HepG2 (cell line): ENCODE measurements at regions not wholly inside any gene's neighbourhood (a gene's known extent, or its start where the extent isn't known, plus 50 kb on each side); places are given as distances from the start of the nearest gene placed in this dataset.

Experiments used
- ATAC-seq: fragments of 200-7000 bp; cut with Tn5 transposase; 3 replicates; pipeline ENCODE4 v1.9.1; 2020; ENCODE audit warnings: mild to moderate bottlenecking, moderate library complexity
- BruUV-seq: library from RNA; stranded (reverse); fragments of 400-500 nt; replicated peaks from 2 replicates; lab custom pipeline; 2021; lab: Mats Ljungman, UMichigan
- CTCF ChIA-PET: fragments of 300-600 bp; formaldehyde crosslinking; extraction: SDS; loops from one replicate; lab custom pipeline; 2021; ENCODE audit warnings: low total read pairs, inconsistent platforms, low intra/inter-chr PET ratio; lab: Yijun Ruan, JAX
- POLR2A ChIA-PET: fragments of 350-600 bp; sonication (Branson Sonifier 250); formaldehyde crosslinking; loops from one replicate; lab custom pipeline; 2020; ENCODE audit warnings: antibody characterized with exemption, inconsistent platforms; lab: Yijun Ruan, JAX
- DNase-seq: peaks from one replicate; pipeline ENCODE4 v3.0.0-alpha.2; 2015; ENCODE audit warnings: low spot score
- FAIRE-seq: peaks from 3 replicates; lab custom pipeline; 2011; peaks lifted over from hg19 to GRCh38; lab: Jason Lieb, UNC
- H2AFZ ChIP-seq: one replicate; pipeline ENCODE4 v1.6.1; 2011; ENCODE audit warnings: low read length, inconsistent platforms
- H3K27ac ChIP-seq: fragments of 300-600 bp; 3 replicates; pipeline ENCODE4 v1.8.0; 2011; ENCODE audit warnings: mixed run types, mild to moderate bottlenecking, mixed read lengths, low read length, inconsistent platforms; ENCODE audit not compliant: insufficient read depth; ENCODE audit errors: extremely low read length
- H3K27me3 ChIP-seq, 2 experiments: fragments of 200-600 bp in 1 of 2; 2 replicates in 1 of 2; 3 replicates in 1 of 2; pipeline versions ENCODE4 v1.6.0 to v1.8.0; 2011; ENCODE audit warnings: low read length in 2 of 2, mild to moderate bottlenecking in 2 of 2, moderate library complexity in 2 of 2, inconsistent platforms in 1 of 2; ENCODE audit not compliant: insufficient read depth in 2 of 2, control insufficient read depth in 1 of 2
- H3K36me3 ChIP-seq, 2 experiments: fragments of 200-600 bp in 1 of 2; replicated peaks in 1 of 2; 2 replicates in 1 of 2; 3 replicates in 1 of 2; pipeline versions ENCODE4 v1.5.1 to v1.8.0; 2011; ENCODE audit warnings: low read length in 2 of 2, inconsistent platforms in 1 of 2; ENCODE audit not compliant: insufficient read depth in 2 of 2, control insufficient read depth in 1 of 2
- H3K4me1 ChIP-seq: 2 replicates; pipeline ENCODE4 v1.5.1; 2012; ENCODE audit warnings: low read length, inconsistent platforms; ENCODE audit not compliant: insufficient read depth
- H3K4me2 ChIP-seq: 2 replicates; pipeline ENCODE4 v1.6.0; 2011; ENCODE audit warnings: low read depth, low read length, inconsistent platforms
- H3K4me3 ChIP-seq, 3 experiments: fragments of 200-600 bp in 1 of 3; sonication (generic), shearing (Covaris generic) in 1 of 3; replicated peaks in 1 of 3; 2 replicates each; pipeline ENCODE4 v1.5.1; 2011 to 2016; ENCODE audit warnings: low read length in 3 of 3, inconsistent platforms in 2 of 3, low read depth in 2 of 3, mild to moderate bottlenecking in 2 of 3, control low read depth in 1 of 3, mixed read lengths in 1 of 3; ENCODE audit not compliant: insufficient read depth in 1 of 3
- H3K79me2 ChIP-seq: one replicate; pipeline ENCODE4 v1.6.1; 2011; ENCODE audit warnings: low read length, inconsistent platforms; ENCODE audit not compliant: insufficient read depth
- H3K9ac ChIP-seq: 2 replicates; pipeline ENCODE4 v1.6.0; 2011; ENCODE audit warnings: mild to moderate bottlenecking, low read depth, low read length, inconsistent platforms; ENCODE audit not compliant: insufficient read depth
- H3K9me3 ChIP-seq: 2 replicates; pipeline ENCODE4 v1.5.1; 2012; ENCODE audit warnings: mild to moderate bottlenecking, low read length
- H4K20me1 ChIP-seq: 2 replicates; pipeline ENCODE4 v1.6.0; 2011; ENCODE audit warnings: inconsistent platforms, mild to moderate bottlenecking, low read length, moderate library complexity; ENCODE audit not compliant: insufficient read depth
- ATF7 ChIP-seq, 2 experiments: fragments of 450-650 bp in 1 of 2; sonication (generic) in 1 of 2; formaldehyde crosslinking in 1 of 2; IDR thresholded peaks; 2 replicates each; pipeline versions ENCODE4 v1.4.0 to v1.6.1; 2016 to 2020; ENCODE audit warnings: antibody characterized with exemption in 1 of 2, mild to moderate bottlenecking in 1 of 2, missing genetic modification reagents in 1 of 2
- MAFF ChIP-seq: IDR thresholded peaks from 2 replicates; pipeline ENCODE4 v1.6.1; 2011; ENCODE audit warnings: low read depth, low read length, improper control_type of control experiment
- MAFG ChIP-seq: sonication (generic); formaldehyde crosslinking; IDR thresholded peaks from 2 replicates; pipeline ENCODE4 v1.5.1; 2020; ENCODE audit warnings: mild to moderate bottlenecking, missing genetic modification reagents
- MAFK ChIP-seq, 2 experiments: IDR thresholded peaks in 1 of 2; conservative IDR thresholded peaks in 1 of 2; 2 replicates each; pipeline ENCODE4 v1.6.1; 2011; ENCODE audit warnings: improper control_type of control experiment in 2 of 2, low read length in 2 of 2
- NAIF1 ChIP-seq: sonication (generic); formaldehyde crosslinking; IDR thresholded peaks from 2 replicates; pipeline ENCODE4 v1.5.0; 2020; ENCODE audit warnings: mild to moderate bottlenecking, missing genetic modification reagents, borderline replicate concordance
- WGBS: methylation state at CpG from one replicate; pipeline ENCODE4 v1.1.6; 2017; ENCODE audit warnings: low lambda C conversion rate; 5-methylcytosine and 5-hydroxymethylcytosine counted together
- in situ Hi-C: cut with HindIII; loops from 2 replicates; pipeline ENCODE4 v1.10.0; 2017; ENCODE audit warnings: low pct_unique_long_range_greater_than_20kb; ENCODE audit not compliant: extremely low pct_ligation_motif_present
- intact Hi-C: fragments of 100-400 bp; cut with micrococcal nuclease; formaldehyde crosslinking; loops from one replicate; pipeline ENCODE4 v1.10.0; 2022; ENCODE audit not compliant: unreplicated experiment
- TF ChIP-seq, protein P1 (sequence below): sonication (generic); formaldehyde crosslinking; IDR thresholded peaks from 2 replicates; pipeline ENCODE4 v1.4.0; 2020; ENCODE audit warnings: missing genetic modification reagents

GRCh38 chr2:41710944-41711343, 336.9 kb upstream of the PKDCC start:
- Histone ChIP-seq H3K27ac (no peak overlapping the region), H3K27me3 (no peaks in the 10 kb centered on the region; a peak in 1 of 5 replicates), H3K36me3 (no peaks in the 10 kb centered on the region), H3K4me3 (no peak overlapping the region), H4K20me1 (no peaks in the 10 kb centered on the region), H3K79me2 (no peaks in the 10 kb centered on the region), H3K4me1 (no peaks in the 10 kb centered on the region), H3K9me3 (no peaks in the 10 kb centered on the region), H3K4me2 (no peak overlapping the region), H3K9ac (no peak overlapping the region), H2AFZ (no peak overlapping the region)
- no peak for DNase-seq
- no TSS peak for BruUV-seq
- WGBS, result 35% methylated on average over 3 of the region's 3 CpGs
- no peak for ATAC-seq
- CTCF ChIA-PET, result no interaction called here
- POLR2A ChIA-PET, result no interaction called here
- in situ Hi-C loops, result no loop called here
- no peak for FAIRE-seq
- no peak for TF ChIP-seq NAIF1 (CRISPR knock-in tag)
- TF ChIP-seq ATF7 (IDR thresholded peaks at IDR 0.05), result peak; percentile 80
- TF ChIP-seq ATF7 (CRISPR knock-in tag; IDR thresholded peaks at IDR 0.05), result no peak
- intact Hi-C loops, result no loop called here

GRCh38 chr2:41711736-41712135, 336.1 kb upstream of the PKDCC start:
- intact Hi-C loops (no loop called here), in situ Hi-C loops (no loop called here)
- Histone ChIP-seq H3K36me3 (no peaks in the 10 kb centered on the region), H2AFZ (no peak overlapping the region), H3K9ac (no peak overlapping the region), H3K9me3 (no peaks in the 10 kb centered on the region), H4K20me1 (no peaks in the 10 kb centered on the region), H3K4me2 (no peak overlapping the region), H3K79me2 (no peaks in the 10 kb centered on the region), H3K27ac (no peak overlapping the region), H3K4me1 (no peaks in the 10 kb centered on the region), H3K4me3 (no peak overlapping the region)
- ATAC-seq (no peak), FAIRE-seq (no peak), DNase-seq (peak; percentile 26)
- 21% methylated on average over 2 of the region's 2 CpGs for WGBS
- POLR2A ChIA-PET, result no interaction called here
- CTCF ChIA-PET, result no interaction called here
- no TSS peak for BruUV-seq
- TF ChIP-seq, protein P1, sequence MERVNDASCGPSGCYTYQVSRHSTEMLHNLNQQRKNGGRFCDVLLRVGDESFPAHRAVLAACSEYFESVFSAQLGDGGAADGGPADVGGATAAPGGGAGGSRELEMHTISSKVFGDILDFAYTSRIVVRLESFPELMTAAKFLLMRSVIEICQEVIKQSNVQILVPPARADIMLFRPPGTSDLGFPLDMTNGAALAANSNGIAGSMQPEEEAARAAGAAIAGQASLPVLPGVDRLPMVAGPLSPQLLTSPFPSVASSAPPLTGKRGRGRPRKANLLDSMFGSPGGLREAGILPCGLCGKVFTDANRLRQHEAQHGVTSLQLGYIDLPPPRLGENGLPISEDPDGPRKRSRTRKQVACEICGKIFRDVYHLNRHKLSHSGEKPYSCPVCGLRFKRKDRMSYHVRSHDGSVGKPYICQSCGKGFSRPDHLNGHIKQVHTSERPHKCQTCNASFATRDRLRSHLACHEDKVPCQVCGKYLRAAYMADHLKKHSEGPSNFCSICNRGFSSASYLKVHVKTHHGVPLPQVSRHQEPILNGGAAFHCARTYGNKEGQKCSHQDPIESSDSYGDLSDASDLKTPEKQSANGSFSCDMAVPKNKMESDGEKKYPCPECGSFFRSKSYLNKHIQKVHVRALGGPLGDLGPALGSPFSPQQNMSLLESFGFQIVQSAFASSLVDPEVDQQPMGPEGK (CRISPR knock-in tag), result no peak
- no peak for TF ChIP-seq MAFG
- TF ChIP-seq MAFK (conservative IDR thresholded peaks at IDR 0.05 in 1 of 2, IDR thresholded peaks at IDR 0.05 in 1 of 2; ENCODE audit: low read length in 2 of 2), result peak; percentile 54 to 82
- TF ChIP-seq MAFF, result peak; percentile 66; the same call in 1 of the 2 replicates
- TF ChIP-seq, all 625 proteins: peak for 2
- H3K27me3 ChIP-seq, result peaks cover 0 to 2% of the 10 kb centered on the region in 2 experiments; a peak in 1 of 5 replicates
